Suprapubic skin (tissue), 4 donors: ENCODE measurements at regions not wholly inside any gene's neighbourhood (a gene's known extent, or its start where the extent isn't known, plus 50 kb on each side); places are given as distances from the start of the nearest gene placed in this dataset.

ENCODE experiments used
- DNase-seq, 2 donors: peaks; one replicate each; pipeline ENCODE4 v3.0.0-alpha.2; 2019; ENCODE audit warnings: low spot score in 2 of 2
- H3K27ac ChIP-seq: fragments of 200-600 bp; sonication (generic); one replicate; pipeline ENCODE4 v1.5.1; 2019
- H3K27me3 ChIP-seq: fragments of 200-600 bp; sonication (generic); one replicate; pipeline ENCODE4 v1.5.1; 2019
- H3K36me3 ChIP-seq: fragments of 200-600 bp; sonication (generic); one replicate; pipeline ENCODE4 v1.5.1; 2019
- H3K4me1 ChIP-seq: fragments of 200-600 bp; sonication (generic); one replicate; pipeline ENCODE4 v1.5.1; 2019
- H3K4me3 ChIP-seq: fragments of 200-600 bp; sonication (generic); one replicate; pipeline ENCODE4 v1.5.1; 2019; ENCODE audit warnings: mild to moderate bottlenecking
- H3K9me3 ChIP-seq: fragments of 200-600 bp; sonication (generic); one replicate; pipeline ENCODE4 v1.5.1; 2019
- CTCF ChIP-seq, 2 donors: fragments of 200-600 bp in 1 of 2; fragments of 450-650 bp in 1 of 2; sonication (generic) in 1 of 2; IDR thresholded peaks; one replicate each; pipeline ENCODE4 v1.5.1; 2016 to 2019; ENCODE audit warnings: antibody characterized with exemption in 2 of 2, mild to moderate bottlenecking in 1 of 2, moderate library complexity in 1 of 2
- EP300 ChIP-seq: sonication (generic); formaldehyde crosslinking; IDR thresholded peaks from one replicate; pipeline ENCODE4 v1.6.1; 2017; ENCODE audit warnings: antibody characterized with exemption
- POLR2A ChIP-seq, 2 donors: fragments of 450-650 bp; IDR thresholded peaks; one replicate each; pipeline ENCODE4 v1.6.1; 2017; ENCODE audit warnings: antibody characterized with exemption in 2 of 2, mild to moderate bottlenecking in 2 of 2, moderate library complexity in 2 of 2
- POLR2AphosphoS5 ChIP-seq, 3 donors: sonication (generic); formaldehyde crosslinking; IDR thresholded peaks; one replicate each; pipeline ENCODE4 v1.6.1; 2017; ENCODE audit warnings: antibody characterized with exemption in 3 of 3
- WGBS: methylation state at CpG from one replicate; pipeline ENCODE4 v1.1.5; 2018; 5-methylcytosine and 5-hydroxymethylcytosine counted together

- Histone ChIP-seq H3K9me3 (no peaks in the 10 kb centered on the region), H3K36me3 (no peaks in the 10 kb centered on the region), H3K4me1 (no peaks in the 10 kb centered on the region), H3K27ac (no peak overlapping the region), H3K4me3 (no peak overlapping the region), H3K27me3 (peaks cover 58% of the 10 kb centered on the region)
- WGBS, result 51% methylated on average over 4 of the region's 6 CpGs
- DNase-seq, result no peak
- TF ChIP-seq POLR2AphosphoS5 (IDR thresholded peaks at IDR 0.05) (no peak), POLR2A (IDR thresholded peaks at IDR 0.05) (no peak), EP300 (no peak), CTCF (IDR thresholded peaks at IDR 0.05) (no peak)
These were observed 62.8 kb upstream of the LINGO1 start for GRCh38 chr15:77695548-77695947.

- no peak for TF ChIP-seq POLR2AphosphoS5 (IDR thresholded peaks at IDR 0.05)
- no peak for TF ChIP-seq POLR2A (IDR thresholded peaks at IDR 0.05)
- no peak for TF ChIP-seq CTCF (IDR thresholded peaks at IDR 0.05)
- TF ChIP-seq EP300, result no peak
- Histone ChIP-seq H3K4me3 (no peak overlapping the region), H3K4me1 (no peaks in the 10 kb centered on the region), H3K36me3 (no peaks in the 10 kb centered on the region), H3K27me3 (peaks cover 68% of the 10 kb centered on the region), H3K9me3 (no peaks in the 10 kb centered on the region), H3K27ac (no peak overlapping the region)
- 54% methylated on average over 5 of the region's 5 CpGs for WGBS
- DNase-seq, result no peak
These were observed 60.9 kb upstream of the LINGO1 start for GRCh38 chr15:77693576-77693975.

- Histone ChIP-seq H3K27me3 (peaks cover 63% of the 10 kb centered on the region), H3K36me3 (no peaks in the 10 kb centered on the region), H3K4me1 (no peaks in the 10 kb centered on the region), H3K4me3 (no peak overlapping the region), H3K9me3 (no peaks in the 10 kb centered on the region), H3K27ac (no peak overlapping the region)
- DNase-seq, result no peak
- WGBS, result 74% methylated on average over 7 of the region's 11 CpGs
- TF ChIP-seq CTCF (IDR thresholded peaks at IDR 0.05), result no peak
- TF ChIP-seq EP300, result no peak
- TF ChIP-seq POLR2AphosphoS5 (IDR thresholded peaks at IDR 0.05), result no peak
- no peak for TF ChIP-seq POLR2A (IDR thresholded peaks at IDR 0.05)
These were observed 59.9 kb upstream of the LINGO1 start for GRCh38 chr15:77692614-77693013.

GRCh38 chr15:77691607-77692006, 58.9 kb upstream of the LINGO1 start:
- Histone ChIP-seq H3K36me3 (no peaks in the 10 kb centered on the region), H3K4me1 (no peaks in the 10 kb centered on the region), H3K27me3 (peaks cover 54% of the 10 kb centered on the region), H3K9me3 (no peaks in the 10 kb centered on the region), H3K4me3 (no peak overlapping the region), H3K27ac (no peak overlapping the region)
- 83% methylated on average over 14 of the region's 14 CpGs for WGBS
- no peak for DNase-seq
- TF ChIP-seq POLR2A (IDR thresholded peaks at IDR 0.05) (no peak), CTCF (IDR thresholded peaks at IDR 0.05) (no peak), EP300 (no peak), POLR2AphosphoS5 (IDR thresholded peaks at IDR 0.05) (no peak)

GRCh38 chr15:77689821-77690220, 57.1 kb upstream of the LINGO1 start:
- Histone ChIP-seq H3K27me3 (peaks cover 46% of the 10 kb centered on the region), H3K36me3 (no peaks in the 10 kb centered on the region), H3K4me3 (no peak overlapping the region), H3K27ac (no peak overlapping the region), H3K4me1 (no peaks in the 10 kb centered on the region), H3K9me3 (no peaks in the 10 kb centered on the region)
- WGBS, result 68% methylated on average over 4 of the region's 4 CpGs
- no peak for TF ChIP-seq EP300
- no peak for TF ChIP-seq POLR2AphosphoS5 (IDR thresholded peaks at IDR 0.05)
- TF ChIP-seq CTCF (IDR thresholded peaks at IDR 0.05), result no peak
- no peak for TF ChIP-seq POLR2A (IDR thresholded peaks at IDR 0.05)
- no peak for DNase-seq
